Loucy (cell line): ENCODE measurements at regions not wholly inside any gene's neighbourhood (a gene's known extent, or its start where the extent isn't known, plus 50 kb on each side); places are given as distances from the start of the nearest gene placed in this dataset.
"Not testable (repeated sequence)": the region's sequence is repeated elsewhere in the genome, so short reads cannot be mapped to it uniquely, and the experiment has no call there.

ENCODE experiments used
- CTCF ChIP-seq: fragments of 200-600 bp; sonication (generic); conservative IDR thresholded peaks from 2 replicates; pipeline ENCODE4 v1.5.1; 2014; ENCODE audit warnings: mild to moderate bottlenecking, antibody characterized with exemption, low read length
- EZH2phosphoT487 ChIP-seq: fragments of 200-600 bp; IDR thresholded peaks from 2 replicates; pipeline ENCODE4 v1.6.1; 2018; ENCODE audit warnings: antibody characterized with exemption, mild to moderate bottlenecking, moderate library complexity, borderline replicate concordance

GRCh38 chr14:106338775-106339174 lies 812.4 kb downstream of the TMEM121 start:
- TF ChIP-seq CTCF, EZH2phosphoT487: not testable (repeated sequence)
